Epithelial cell of proximal tubule (primary cell): ENCODE measurements at regions not wholly inside any gene's neighbourhood (a gene's known extent, or its start where the extent isn't known, plus 50 kb on each side); places are given as distances from the start of the nearest gene placed in this dataset.

Source experiments
- DNase-seq: peaks from one replicate; pipeline ENCODE4 v3.0.0-alpha.2; 2011; ENCODE audit warnings: low read depth
- H3K4me3 ChIP-seq: 2 replicates; pipeline ENCODE4 v1.5.1; 2011; ENCODE audit warnings: low read depth, mild to moderate bottlenecking, low read length
- TF ChIP-seq, protein P1 (sequence below): conservative IDR thresholded peaks from 2 replicates; pipeline ENCODE4 v1.5.1; 2012; ENCODE audit warnings: low read depth, mild to moderate bottlenecking, low read length

DNA sequence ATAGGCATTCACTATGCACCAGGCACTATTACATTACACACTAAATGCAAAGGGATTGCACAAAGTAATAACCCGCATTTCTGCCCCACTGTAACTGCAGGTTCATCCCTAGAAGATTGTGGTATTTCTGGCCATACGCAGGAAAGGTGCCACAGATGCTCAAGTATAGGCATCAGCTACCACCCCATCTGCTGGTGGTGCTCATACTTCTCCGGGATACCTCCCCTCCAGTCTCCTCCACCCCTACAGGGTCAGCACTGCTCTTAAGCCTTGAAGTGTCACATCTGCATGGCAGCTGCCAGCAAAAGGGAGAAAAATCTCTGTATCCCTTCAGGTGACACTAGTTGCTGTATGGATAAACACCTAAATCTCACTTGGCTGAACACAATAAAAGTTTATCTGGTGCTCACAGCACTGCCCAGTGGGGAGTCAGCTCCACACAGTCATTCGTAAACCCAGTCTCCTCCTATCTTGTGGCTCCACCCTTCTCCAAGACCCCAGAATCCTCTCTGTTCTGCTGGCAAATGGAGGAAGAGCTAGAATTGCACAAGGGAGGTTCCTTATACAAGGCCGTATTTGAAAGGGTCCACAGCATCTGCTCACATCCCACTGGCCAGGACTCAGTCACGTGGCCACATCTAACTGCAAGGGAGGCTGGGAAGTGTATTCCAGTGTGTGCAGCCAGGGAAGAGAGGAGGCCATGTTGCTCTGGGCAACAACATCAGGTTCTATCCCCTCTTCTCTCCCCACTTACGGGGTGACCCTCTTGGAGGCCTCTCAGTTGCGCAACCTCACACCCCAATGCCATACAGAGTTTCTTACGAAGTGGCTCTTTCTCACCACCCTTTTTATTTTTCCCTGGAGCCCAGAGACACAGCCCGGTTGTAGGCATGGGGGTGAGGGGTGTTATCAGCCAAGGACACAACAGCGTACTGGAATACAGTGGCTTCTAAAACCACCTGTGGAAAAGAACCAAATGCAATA lies 114.7 kb downstream of the BUD13 start:
- H3K4me3 ChIP-seq: no peak overlapping the region
- DNase-seq: no peak
- TF ChIP-seq, protein P1, sequence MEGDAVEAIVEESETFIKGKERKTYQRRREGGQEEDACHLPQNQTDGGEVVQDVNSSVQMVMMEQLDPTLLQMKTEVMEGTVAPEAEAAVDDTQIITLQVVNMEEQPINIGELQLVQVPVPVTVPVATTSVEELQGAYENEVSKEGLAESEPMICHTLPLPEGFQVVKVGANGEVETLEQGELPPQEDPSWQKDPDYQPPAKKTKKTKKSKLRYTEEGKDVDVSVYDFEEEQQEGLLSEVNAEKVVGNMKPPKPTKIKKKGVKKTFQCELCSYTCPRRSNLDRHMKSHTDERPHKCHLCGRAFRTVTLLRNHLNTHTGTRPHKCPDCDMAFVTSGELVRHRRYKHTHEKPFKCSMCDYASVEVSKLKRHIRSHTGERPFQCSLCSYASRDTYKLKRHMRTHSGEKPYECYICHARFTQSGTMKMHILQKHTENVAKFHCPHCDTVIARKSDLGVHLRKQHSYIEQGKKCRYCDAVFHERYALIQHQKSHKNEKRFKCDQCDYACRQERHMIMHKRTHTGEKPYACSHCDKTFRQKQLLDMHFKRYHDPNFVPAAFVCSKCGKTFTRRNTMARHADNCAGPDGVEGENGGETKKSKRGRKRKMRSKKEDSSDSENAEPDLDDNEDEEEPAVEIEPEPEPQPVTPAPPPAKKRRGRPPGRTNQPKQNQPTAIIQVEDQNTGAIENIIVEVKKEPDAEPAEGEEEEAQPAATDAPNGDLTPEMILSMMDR: no peak

DNA sequence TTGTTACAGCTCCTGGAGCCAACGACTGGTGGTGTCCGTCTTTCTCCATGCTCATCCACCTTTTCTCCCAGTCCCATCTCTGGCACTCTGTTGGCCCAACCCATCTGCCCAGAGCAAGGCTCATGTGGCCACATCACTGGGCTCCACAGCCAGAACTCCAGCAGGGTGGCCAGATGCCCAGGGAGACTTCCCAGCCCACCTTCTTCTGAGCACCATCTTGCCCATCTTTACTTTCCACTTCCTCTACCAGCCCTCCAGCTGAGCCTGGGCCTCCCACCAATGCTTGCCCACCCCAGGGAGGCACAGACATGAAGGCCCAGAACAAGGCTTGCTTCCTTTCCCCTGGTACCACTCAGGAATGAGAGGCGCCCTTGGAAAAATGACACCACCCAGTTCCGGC lies 116.8 kb downstream of the BUD13 start:
- DNase-seq: no peak
- TF ChIP-seq, protein P1: no peak
- H3K4me3 ChIP-seq: no peak overlapping the region

DNA sequence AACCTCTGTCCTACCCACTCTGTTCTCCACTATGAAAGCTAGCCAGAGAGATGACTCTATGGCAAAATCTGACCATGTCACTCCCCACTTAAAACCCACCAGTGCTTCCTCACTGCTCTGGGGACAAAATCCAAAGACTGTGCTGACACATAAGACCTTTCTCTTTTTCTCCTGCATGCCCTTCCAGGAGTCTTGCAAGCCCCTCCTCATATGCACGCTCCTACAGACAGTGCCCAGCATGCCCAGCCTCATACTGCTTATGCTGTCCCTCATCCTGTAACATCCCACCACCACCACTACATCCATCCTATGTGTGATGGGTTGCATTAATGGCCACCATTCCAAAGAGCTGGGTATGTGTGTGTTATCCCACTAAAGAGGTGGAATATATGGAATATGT lies 118.3 kb downstream of the BUD13 start:
- DNase-seq: no peak
- H3K4me3 ChIP-seq: no peak overlapping the region
- TF ChIP-seq, protein P1: no peak

DNA sequence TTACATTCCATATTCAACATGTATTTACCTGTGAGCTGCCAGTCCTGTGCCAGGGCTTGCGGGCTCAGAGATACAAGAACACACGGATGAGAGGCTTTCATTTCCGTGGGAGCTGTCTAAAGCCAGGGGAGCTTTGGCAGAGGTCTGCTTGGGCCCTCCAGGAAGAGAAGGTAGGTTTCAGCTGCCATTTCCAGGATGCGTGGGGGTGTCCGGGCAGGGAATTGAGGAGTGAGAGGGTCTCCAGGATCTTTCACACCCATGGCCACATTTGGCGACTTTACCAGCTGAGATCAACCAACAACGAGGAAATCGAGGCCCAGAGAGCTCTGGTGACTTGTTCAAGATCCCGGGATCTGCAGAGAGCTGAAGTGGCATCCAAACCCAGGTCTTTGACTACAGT lies 119.6 kb downstream of the BUD13 start:
- no peak overlapping the region for H3K4me3 ChIP-seq
- TF ChIP-seq, protein P1: no peak
- no peak for DNase-seq

DNA sequence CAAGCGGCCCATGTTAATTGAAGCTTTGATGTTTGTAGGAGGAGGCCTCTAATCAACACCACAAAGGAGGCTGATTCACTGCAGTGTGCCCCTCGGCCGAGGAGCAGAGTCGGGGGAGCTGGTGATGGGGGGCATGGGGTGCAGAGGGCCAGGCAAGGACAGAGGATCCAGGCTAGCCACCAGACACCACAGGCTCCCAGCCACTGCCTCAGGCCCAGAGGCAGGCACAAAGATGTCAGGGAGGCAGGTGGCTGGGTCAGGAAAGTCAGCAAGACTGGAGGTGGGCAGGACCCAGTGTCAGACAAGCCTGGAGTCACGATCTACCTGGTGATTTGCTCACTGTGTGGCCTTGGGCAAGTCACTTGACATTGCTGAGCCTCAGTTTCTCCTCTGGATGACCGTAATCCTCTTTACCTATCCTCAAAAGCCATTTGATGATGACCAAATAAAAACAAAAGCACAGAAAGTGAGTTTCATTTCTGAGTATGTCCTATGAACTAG lies 121.0 kb downstream of the BUD13 start:
- no peak for DNase-seq
- H3K4me3 ChIP-seq: no peak overlapping the region
- TF ChIP-seq, protein P1: no peak

DNA sequence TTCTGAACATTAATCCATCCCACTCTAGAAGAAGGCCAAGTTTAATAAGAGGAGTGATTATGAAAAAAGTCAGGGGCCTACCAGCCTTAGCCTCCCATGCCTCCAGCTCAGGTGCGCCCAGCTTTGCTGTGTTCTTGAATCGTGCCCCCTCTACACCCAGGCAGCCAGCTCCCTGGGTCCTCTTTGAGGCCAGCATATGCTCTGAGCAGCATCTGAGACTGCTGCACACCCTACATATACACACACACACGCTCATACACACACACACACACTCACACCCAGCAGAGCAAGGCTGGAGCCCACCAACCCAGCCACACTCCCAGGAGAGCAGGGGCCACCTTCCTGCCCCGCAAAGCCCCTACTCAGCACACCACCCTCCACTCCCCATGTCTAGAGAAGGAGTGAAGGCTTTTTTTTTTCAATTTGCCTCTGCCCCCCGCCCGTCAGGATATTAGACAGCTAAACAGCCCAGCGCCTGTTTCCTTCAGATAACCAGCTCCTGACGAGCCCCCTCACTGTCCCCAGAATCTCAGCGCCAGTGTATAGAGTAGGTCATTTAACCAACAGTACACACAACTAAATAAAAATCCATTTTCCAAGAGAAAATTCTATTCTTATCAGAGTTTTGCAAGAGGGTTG lies 121.6 kb downstream of the BUD13 start:
- DNase-seq: no peak
- TF ChIP-seq, protein P1: no peak
- no peak overlapping the region for H3K4me3 ChIP-seq

DNA sequence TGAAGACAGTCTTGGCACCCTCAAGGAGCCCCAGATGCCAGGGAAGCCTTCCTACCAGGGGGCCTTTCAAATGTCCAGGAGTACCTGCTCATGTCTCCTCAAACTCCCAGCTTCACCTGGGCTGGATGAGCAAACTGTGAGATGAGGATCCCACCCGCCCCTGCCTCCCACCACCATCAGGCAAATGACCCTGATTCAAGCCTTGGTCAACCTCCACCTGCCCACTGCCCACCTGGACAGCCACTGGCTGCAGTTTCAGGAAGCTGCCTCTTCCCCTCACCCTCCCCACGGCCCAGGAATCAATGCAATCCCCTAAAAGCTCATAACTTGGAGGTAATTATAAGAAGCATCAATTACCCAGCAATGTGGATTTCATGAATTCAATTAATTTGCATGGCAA lies 122.7 kb downstream of the BUD13 start:
- no peak overlapping the region for H3K4me3 ChIP-seq
- DNase-seq: no peak
- TF ChIP-seq, protein P1: no peak
